GM19240 (cell line): ENCODE measurements at regions not wholly inside any gene's neighbourhood (a gene's known extent, or its start where the extent isn't known, plus 50 kb on each side); places are given as distances from the start of the nearest gene placed in this dataset.
"Not testable (repeated sequence)": the region's sequence is repeated elsewhere in the genome, so short reads cannot be mapped to it uniquely, and the experiment has no call there.

Source experiments
- DNase-seq: peaks from one replicate; pipeline ENCODE4 v3.0.0; 2011; ENCODE audit warnings: low spot score; ENCODE audit not compliant: insufficient read length

GRCh38 chr3:15851735-15852134, 54.0 kb upstream of the ANKRD28 start:
- no peak for DNase-seq

DNA sequence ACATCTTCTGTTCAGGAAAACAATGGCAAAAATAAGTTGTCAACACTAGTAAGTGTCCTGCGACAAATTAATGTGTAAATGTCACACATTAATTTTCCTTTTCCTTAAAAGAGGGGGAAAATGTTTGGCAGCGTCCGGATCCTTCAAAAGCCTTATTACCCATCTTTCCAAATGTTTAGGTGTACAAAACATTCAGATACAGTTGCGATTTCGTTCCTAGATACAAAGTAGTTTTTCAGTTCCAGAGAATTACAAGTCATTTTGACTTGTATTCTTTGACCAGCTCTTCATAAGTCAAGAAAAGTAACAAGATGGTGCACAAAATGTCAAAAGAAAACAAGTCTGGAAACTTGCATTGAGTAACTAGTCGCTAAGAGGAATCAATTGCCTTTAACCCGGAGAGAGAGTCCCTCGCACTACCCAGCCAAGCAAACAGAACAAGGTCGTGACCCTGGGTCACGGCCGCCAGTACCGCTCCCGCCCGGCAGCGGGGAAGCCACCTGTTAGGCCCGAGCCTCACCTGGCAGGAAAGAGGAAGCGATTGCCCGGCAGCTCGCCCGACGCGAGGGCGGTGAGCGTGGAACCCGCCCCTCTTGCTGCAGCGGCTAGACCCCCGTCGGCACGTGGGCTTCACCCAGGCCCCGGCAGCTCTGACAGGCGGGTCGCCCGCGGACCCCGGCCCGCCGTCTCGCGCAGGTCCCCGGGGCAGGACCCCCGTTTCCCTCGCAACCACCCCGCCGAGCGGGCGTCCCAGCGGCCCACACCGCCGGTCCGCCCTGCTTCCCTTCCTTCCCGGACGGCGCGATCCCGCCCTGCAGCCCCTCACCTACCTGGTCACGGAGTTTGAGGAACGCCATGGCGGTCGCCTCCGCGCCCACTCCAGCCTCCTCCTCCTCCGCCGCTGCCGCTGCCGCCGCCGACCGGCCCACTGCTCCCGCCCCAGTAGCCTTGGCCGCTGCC, 61.0 kb upstream of the ANKRD28 start:
- peak; percentile 33 for DNase-seq

- DNase-seq, result peak; percentile 46
Observed at GRCh38 chr3:15859507-15860013, 61.8 kb upstream of the ANKRD28 start.

GRCh38 chr3:15860014-15860934, 62.5 kb upstream of the ANKRD28 start:
- peak; percentile 38 for DNase-seq

- DNase-seq, result no peak
Observed at GRCh38 chr3:15861163-15861562, 63.4 kb upstream of the ANKRD28 start.

DNA sequence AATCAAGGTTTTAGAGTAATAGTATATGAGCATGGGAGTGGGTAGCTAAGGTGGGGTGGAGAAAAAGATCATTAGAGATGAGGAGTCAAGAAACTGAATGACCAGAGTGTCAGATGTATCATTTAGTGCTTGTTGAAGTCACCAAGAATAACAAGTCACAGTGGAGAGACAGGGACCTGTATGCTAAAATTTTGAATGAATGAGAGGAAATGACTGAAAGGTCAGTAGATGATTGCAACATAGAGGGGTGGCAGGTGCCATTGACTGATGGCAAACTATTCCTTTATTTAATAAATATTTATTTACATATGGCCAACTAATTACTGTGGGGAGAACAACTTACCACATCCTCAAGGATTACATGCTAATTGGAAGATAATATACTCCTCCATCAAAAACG, 75.0 kb upstream of the ANKRD28 start:
- no peak for DNase-seq

GRCh38 chr3:15873415-15873814, 75.6 kb upstream of the ANKRD28 start:
- no peak for DNase-seq

GRCh38 chr3:15875016-15875689, 77.4 kb upstream of the ANKRD28 start:
- no peak for DNase-seq

GRCh38 chr3:15876669-15877068, 78.9 kb upstream of the ANKRD28 start:
- DNase-seq, result no peak

- DNase-seq, result no peak
Observed at GRCh38 chr3:15877813-15878212, 80.0 kb upstream of the ANKRD28 start.

- not testable (repeated sequence) for DNase-seq
Observed at GRCh38 chr3:15879787-15880186, 82.0 kb upstream of the ANKRD28 start.

DNA sequence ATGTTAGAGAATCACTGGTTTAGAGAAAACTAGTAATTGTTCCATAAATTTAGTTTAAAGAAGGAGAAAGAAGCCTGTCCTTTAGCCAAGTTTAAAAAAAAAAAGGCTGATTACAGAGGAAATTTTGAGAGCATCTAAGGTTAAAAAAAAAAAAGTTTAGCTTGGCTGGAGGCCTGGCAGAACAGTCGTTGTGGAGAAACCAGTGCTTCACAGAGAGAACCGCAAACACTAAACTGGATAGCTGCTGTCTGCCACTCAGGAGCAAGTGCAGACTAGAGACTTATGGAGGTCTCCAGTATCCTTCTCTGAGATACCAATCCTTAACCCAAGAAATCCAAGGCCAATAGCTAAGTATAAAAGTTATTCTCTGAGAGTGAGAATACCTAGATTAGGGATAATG, 84.8 kb upstream of the ANKRD28 start:
- DNase-seq, result no peak

GRCh38 chr3:15884132-15884531, 86.4 kb upstream of the ANKRD28 start:
- no peak for DNase-seq

GRCh38 chr3:15886521-15886920, 88.7 kb upstream of the ANKRD28 start:
- no peak for DNase-seq

DNA sequence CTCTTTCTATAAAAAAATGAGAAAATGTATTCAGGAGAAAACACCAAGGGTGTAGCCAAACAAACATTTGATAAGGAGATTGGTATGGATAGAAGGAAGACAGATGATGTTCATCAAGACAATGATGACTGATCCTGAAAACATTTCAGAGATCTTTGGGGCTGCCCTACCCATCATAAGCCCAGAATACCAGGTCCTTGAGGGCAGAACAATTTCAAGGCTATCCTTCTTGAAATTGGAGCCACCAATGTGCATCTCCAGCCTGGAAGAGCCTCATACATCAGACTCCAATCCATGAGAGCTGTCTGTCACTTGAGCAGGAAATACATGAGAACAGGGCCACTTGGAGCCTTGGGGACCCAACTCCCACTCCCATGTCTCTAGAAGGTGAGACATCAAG, 89.5 kb upstream of the ANKRD28 start:
- no peak for DNase-seq

DNA sequence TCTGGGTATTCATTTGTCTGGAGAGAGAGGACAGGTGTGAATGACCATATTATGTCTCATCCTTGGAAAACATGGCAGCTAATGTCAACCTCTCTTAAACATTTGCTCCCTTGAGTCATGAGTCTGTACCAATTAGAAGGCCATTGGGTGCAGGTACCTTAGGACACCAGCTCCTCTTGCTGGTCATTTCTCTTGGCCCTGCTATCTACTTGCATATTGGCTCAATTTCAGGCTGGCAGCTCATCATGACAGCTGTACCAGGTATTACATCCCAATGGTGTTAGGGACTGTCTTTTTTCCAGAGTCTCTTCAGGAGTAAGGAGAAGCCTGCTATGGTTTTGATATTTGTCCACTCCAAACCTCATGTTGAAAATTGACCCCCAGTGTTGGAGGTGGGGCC, 92.2 kb upstream of the ANKRD28 start:
- no peak for DNase-seq

- no peak for DNase-seq
Observed at GRCh38 chr3:15892311-15893227, 94.8 kb upstream of the ANKRD28 start.

DNA sequence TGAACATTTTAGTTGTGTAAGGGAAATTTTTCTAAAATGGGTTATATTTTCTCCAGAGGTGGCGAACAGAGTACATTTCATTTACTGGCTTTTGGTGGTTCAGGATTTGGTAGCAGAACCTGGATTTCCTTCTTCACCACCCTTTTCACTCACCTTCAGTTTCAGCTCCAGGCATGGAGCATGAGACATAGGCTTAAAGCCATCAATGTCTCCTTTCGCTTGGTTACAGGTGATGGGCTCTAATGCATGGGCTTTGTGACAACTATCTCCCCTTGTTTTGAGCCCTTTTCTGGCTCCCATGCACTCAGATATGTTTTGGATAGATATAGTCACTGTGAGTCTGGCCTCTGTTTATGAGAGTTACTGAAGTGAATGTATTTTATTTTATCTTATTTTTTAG, 96.6 kb upstream of the ANKRD28 start:
- no peak for DNase-seq

GRCh38 chr3:15896500-15896899, 98.7 kb upstream of the ANKRD28 start:
- no peak for DNase-seq

DNA sequence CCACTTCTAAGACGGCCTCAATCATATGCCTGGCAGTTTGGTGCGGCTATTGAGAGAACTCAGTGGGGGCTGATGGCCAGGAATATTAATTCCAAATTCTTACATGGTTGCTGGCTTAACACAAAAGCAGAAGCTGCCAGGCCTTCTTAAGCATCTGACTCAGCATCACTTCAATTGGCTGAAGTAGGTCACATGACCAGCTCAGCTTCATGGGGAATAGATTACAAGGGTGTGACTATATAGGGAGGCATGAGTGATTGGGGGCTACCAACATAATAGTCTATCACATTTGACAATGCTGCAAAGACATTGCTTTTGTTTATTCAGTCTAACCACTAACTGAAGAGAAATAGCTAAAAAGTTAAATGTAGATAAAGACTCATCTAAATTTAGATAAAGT, 101.6 kb upstream of the ANKRD28 start:
- DNase-seq, result no peak
